ENCODE measurements at regions not wholly inside any gene's neighbourhood (a gene's known extent, or its start where the extent isn't known, plus 50 kb on each side); places are given as distances from the start of the nearest gene placed in this dataset.
A peak's percentile ranks its signal among the peaks of the same experiment; 100 is the strongest.

- no peaks in the 10 kb centered on the region for H3K36me3 ChIP-seq (ENCODE audit: insufficient read depth, low read length)
- H3K79me2 ChIP-seq (ENCODE audit: insufficient read depth, low read length) = no peaks in the 10 kb centered on the region
- DNase-seq (ENCODE audit: low read depth) (peak; percentile 51), FAIRE-seq (no peak)
- no peak for TF ChIP-seq EZH2 (IDR thresholded peaks at IDR 0.05; ENCODE audit: insufficient read depth, low read length)
- TF ChIP-seq CTCF (IDR thresholded peaks at IDR 0.05; ENCODE audit: insufficient read depth, low read depth, low read length) = no peak
- peaks cover 18% of the 10 kb centered on the region for H3K4me1 Mint-ChIP-seq (ENCODE audit: low read depth, unreplicated experiment)
- no peak overlapping the region for H2AFZ ChIP-seq (ENCODE audit: low read depth, low read length)
- H3K27me3 ChIP-seq (ENCODE audit: insufficient read depth, low read length) = no peaks in the 10 kb centered on the region
- H3K27ac ChIP-seq (ENCODE audit: low read depth, low read length) = no peak overlapping the region
- no peak overlapping the region for H3K27ac Mint-ChIP-seq (ENCODE audit: unreplicated experiment)
- no peaks in the 10 kb centered on the region for H3K27me3 Mint-ChIP-seq (ENCODE audit: low read depth, unreplicated experiment)
- H3K36me3 Mint-ChIP-seq (ENCODE audit: low read depth, unreplicated experiment) = no peaks in the 10 kb centered on the region
- no peak overlapping the region for H3K9ac ChIP-seq (ENCODE audit: low read length)
- H3K9me3 Mint-ChIP-seq (ENCODE audit: unreplicated experiment) = no peaks in the 10 kb centered on the region
- no peaks in the 10 kb centered on the region for H3K9me3 ChIP-seq (ENCODE audit: insufficient read depth, low read depth, low read length)
- no peaks in the 10 kb centered on the region for H4K20me1 ChIP-seq (ENCODE audit: insufficient read depth, low read length)
- peaks cover 19% of the 10 kb centered on the region for H3K4me1 ChIP-seq (ENCODE audit: insufficient read depth, low read length)
- no peak overlapping the region for H3K4me3 Mint-ChIP-seq (ENCODE audit: unreplicated experiment)
- H3K4me2 ChIP-seq (ENCODE audit: low read length) = peak overlapping the region; percentile 55
- no peak overlapping the region for H3K4me3 ChIP-seq (ENCODE audit: insufficient read depth, low read depth, low read length)
Measured at GRCh38 chr3:182325213-182325950, 467.9 kb upstream of the ATP11B start.

- Histone ChIP-seq H3K27ac (ENCODE audit: low read depth, low read length) (peak overlapping the region; percentile 70), H2AFZ (ENCODE audit: low read depth, low read length) (peak overlapping the region; percentile 72), H3K79me2 (ENCODE audit: insufficient read depth, low read length) (no peaks in the 10 kb centered on the region), H3K9ac (ENCODE audit: low read length) (peak overlapping the region; percentile 62), H3K36me3 (ENCODE audit: insufficient read depth, low read length) (no peaks in the 10 kb centered on the region), H3K4me2 (ENCODE audit: low read length) (peak overlapping the region; percentile 73), H3K4me3 (ENCODE audit: insufficient read depth, low read depth, low read length) (peak overlapping the region; percentile 18), H3K4me1 (ENCODE audit: insufficient read depth, low read length) (peaks cover 19% of the 10 kb centered on the region), H4K20me1 (ENCODE audit: insufficient read depth, low read length) (no peaks in the 10 kb centered on the region), H3K9me3 (ENCODE audit: insufficient read depth, low read depth, low read length) (no peaks in the 10 kb centered on the region), H3K27me3 (ENCODE audit: insufficient read depth, low read length) (no peaks in the 10 kb centered on the region)
- Mint-ChIP-seq H3K27me3 (ENCODE audit: low read depth, unreplicated experiment) (no peaks in the 10 kb centered on the region), H3K36me3 (ENCODE audit: low read depth, unreplicated experiment) (no peaks in the 10 kb centered on the region), H3K4me1 (ENCODE audit: low read depth, unreplicated experiment) (peaks cover 18% of the 10 kb centered on the region), H3K27ac (ENCODE audit: unreplicated experiment) (peak overlapping the region; percentile 34), H3K4me3 (ENCODE audit: unreplicated experiment) (no peak overlapping the region), H3K9me3 (ENCODE audit: unreplicated experiment) (no peaks in the 10 kb centered on the region)
- no peak for TF ChIP-seq CTCF (IDR thresholded peaks at IDR 0.05; ENCODE audit: insufficient read depth, low read depth, low read length)
- no peak for TF ChIP-seq EZH2 (IDR thresholded peaks at IDR 0.05; ENCODE audit: insufficient read depth, low read length)
- FAIRE-seq (no peak), DNase-seq (ENCODE audit: low read depth) (peak; percentile 95)
Measured at GRCh38 chr3:182327196-182327681, 466.1 kb upstream of the ATP11B start.

- peaks cover 3% of the 10 kb centered on the region for H3K9me3 ChIP-seq (ENCODE audit: insufficient read depth, low read depth, low read length)
- no peak overlapping the region for H3K4me3 ChIP-seq (ENCODE audit: insufficient read depth, low read depth, low read length)
- no peaks in the 10 kb centered on the region for H3K27me3 ChIP-seq (ENCODE audit: insufficient read depth, low read length)
- Mint-ChIP-seq H3K27ac (ENCODE audit: unreplicated experiment) (no peak overlapping the region), H3K27me3 (ENCODE audit: low read depth, unreplicated experiment) (no peaks in the 10 kb centered on the region), H3K36me3 (ENCODE audit: low read depth, unreplicated experiment) (no peaks in the 10 kb centered on the region), H3K4me3 (ENCODE audit: unreplicated experiment) (no peak overlapping the region), H3K4me1 (ENCODE audit: low read depth, unreplicated experiment) (peaks cover 10% of the 10 kb centered on the region), H3K9me3 (ENCODE audit: unreplicated experiment) (no peaks in the 10 kb centered on the region)
- TF ChIP-seq EZH2 (IDR thresholded peaks at IDR 0.05; ENCODE audit: insufficient read depth, low read length) (no peak), CTCF (IDR thresholded peaks at IDR 0.05; ENCODE audit: insufficient read depth, low read depth, low read length) (no peak)
- H3K36me3 ChIP-seq (ENCODE audit: insufficient read depth, low read length) = no peaks in the 10 kb centered on the region
- H3K4me2 ChIP-seq (ENCODE audit: low read length) = no peak overlapping the region
- H3K79me2 ChIP-seq (ENCODE audit: insufficient read depth, low read length) = no peaks in the 10 kb centered on the region
- H3K4me1 ChIP-seq (ENCODE audit: insufficient read depth, low read length) = peaks cover 18% of the 10 kb centered on the region
- DNase-seq (ENCODE audit: low read depth) = no peak
- H4K20me1 ChIP-seq (ENCODE audit: insufficient read depth, low read length) = no peaks in the 10 kb centered on the region
- no peak overlapping the region for H3K27ac ChIP-seq (ENCODE audit: low read depth, low read length)
- no peak for FAIRE-seq
- H3K9ac ChIP-seq (ENCODE audit: low read length) = no peak overlapping the region
- H2AFZ ChIP-seq (ENCODE audit: low read depth, low read length) = no peak overlapping the region
Measured at GRCh38 chr3:182330646-182331045, 462.7 kb upstream of the ATP11B start.

All from astrocyte (in vitro differentiated cells and primary cell).